Amniotic epithelial cell (primary cell): ENCODE measurements at regions not wholly inside any gene's neighbourhood (a gene's known extent, or its start where the extent isn't known, plus 50 kb on each side); places are given as distances from the start of the nearest gene placed in this dataset.

Experiments
- DNase-seq: peaks from one replicate; pipeline ENCODE4 v3.0.0-alpha.2; 2010; ENCODE audit warnings: low read depth

DNA sequence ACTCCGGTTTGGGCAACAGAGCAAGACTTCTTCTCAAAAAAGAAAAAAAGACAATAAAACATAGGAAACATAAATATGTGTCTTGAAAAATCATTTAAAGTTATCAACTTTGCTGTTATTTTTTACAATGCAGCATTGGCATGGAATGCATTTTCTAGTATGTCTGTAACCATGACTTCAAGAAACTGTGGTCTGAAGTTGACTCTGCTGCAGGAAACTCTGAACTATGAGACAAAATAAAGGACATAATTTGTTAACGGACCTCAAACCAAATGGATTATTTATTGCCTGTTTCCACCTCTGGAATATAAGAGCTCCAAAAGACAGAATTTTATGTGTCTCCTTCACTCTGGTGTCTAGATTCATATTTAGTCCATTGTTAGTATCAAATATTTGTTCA lies 79.1 kb downstream of the TRIB2 start:
- DNase-seq, result no peak

DNA sequence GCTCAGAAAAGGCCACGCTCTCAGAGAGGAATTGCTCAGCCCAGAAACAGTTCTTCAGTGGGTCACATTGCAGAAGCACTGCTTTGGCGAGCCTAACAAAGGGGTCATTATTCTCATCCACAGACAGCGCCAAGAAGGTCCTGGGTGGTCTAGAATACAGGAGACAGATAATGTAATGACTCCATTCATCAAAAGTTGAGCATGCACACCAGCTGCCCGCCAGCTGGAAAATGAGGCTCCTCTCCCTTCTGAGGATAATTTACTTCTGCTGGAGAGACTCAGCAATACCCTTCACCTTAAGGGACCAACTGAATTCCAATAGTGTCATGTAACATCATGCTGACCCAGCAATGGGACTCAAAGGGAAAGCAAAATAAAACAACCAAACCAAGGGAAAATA lies 79.9 kb downstream of the TRIB2 start:
- DNase-seq, result no peak

DNA sequence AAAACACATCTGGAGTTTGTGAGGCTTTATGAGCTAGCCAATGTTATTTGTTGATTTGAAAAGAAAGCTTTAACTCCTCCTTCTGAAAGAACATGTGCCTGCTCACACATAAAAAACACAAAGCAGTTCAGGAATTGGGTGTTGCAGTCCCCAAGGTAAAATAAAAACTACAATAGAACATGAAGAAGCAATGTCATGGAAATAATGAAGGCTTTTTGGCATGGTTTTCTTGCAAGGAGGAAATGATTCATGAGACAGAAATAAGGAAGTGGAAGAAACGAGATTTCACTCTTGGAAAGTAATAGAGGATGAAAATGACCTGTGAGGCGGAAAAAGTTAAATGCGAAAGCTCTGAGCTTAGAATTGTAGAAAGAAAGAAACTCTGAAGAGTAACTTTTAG lies 81.1 kb downstream of the TRIB2 start:
- DNase-seq, result no peak

DNA sequence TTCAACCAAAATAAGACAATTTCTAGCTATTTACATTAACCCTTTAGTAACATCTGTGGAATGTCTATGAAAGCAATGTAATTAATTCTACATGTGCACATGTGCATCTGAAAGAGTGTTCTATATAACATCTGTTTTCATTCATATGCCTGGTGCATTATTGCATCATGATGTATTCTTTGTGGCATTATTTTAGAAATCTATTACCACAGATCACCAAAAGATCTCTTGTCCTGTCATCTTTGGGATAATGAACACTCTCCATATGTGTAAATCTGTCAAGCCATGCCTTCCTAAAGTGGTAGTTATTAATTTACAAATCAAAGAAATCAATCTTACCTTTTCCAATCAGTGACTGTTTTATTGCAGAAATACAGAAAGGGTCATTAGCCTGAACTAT lies 86.9 kb downstream of the TRIB2 start:
- DNase-seq, result no peak

DNA sequence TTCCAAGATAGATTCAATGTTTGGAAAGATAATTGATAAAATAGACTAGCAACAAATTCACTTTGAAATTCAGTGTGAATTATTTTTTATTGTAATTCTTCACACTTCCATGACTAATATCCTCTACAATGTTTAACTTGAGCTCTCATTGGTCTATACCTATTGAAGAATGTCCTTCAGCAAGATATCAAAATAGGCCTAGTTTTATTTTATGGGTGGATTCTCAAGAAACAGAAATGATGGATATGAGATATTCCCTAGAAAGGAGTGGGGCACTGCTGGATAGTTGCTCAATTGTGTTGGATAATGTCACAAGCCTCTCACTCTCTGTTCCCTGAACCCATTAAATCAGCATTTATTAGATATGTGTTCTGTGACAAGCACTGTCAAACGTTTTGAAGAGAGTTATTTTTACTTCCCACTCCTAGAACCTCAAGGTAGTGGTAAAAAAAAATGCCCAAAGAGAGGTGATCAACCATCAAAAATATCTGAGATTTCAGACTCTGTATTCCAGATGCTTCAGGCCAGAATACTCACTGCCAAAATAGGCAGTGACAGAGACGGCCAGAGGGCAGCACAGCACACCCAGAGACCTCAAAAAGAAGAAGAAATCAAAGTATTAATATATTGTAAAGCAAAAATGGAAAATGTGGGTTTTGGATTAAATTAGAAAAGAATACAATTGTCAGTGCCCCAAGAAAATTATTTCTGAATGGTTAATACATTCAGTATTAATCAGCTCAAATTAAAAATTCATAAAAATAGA lies 87.5 kb downstream of the TRIB2 start:
- DNase-seq, result no peak

DNA sequence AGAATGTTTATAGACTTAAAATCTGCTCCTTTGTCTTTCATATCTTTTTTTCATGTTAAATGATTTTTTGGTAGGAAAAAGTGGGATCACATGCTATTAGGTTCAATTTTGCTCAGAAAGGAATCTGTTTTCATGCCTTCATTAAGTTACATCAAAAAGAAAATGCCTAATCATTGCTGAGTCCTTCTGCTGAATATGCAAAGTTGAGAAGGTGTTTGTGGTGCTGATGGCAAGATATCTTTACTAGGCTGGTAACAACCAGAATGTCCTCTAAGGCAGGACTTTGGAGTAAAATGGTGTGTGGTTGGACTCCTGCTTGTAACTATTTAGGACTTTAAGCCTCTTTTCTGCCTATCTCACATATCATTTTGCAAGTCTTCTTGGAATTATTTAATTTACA lies 88.3 kb downstream of the TRIB2 start:
- DNase-seq, result no peak

DNA sequence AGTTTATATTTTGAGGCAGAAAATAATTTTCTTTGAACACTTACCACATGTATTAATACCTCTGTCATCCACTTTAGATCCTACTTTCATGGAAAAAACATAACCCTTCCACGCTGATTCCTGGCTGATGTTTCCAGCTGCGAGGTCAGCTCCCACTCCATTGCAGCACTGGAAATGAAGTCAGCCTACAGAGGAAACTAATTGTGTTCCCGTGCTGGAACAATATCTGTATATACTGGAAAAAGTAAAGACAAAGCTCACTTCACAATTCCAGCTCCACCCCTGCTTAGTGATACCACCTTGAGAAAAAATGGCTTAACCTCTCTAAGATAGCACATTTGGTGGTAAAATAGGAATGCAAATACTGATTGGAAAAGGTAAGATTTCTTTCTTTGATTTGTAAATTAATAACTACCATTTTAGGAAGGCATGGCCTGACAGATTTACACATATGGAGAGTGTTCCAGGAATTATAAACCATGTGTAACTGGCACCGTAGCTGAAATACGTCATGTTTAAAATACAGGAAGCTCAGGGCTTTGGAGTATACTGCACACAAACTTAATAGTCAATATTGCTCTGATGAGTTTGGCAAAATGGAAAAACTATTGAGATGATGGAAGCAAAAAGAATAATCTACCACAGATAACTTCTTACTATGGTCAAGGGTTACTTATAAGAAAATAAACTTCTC lies 90.0 kb downstream of the TRIB2 start:
- no peak for DNase-seq

DNA sequence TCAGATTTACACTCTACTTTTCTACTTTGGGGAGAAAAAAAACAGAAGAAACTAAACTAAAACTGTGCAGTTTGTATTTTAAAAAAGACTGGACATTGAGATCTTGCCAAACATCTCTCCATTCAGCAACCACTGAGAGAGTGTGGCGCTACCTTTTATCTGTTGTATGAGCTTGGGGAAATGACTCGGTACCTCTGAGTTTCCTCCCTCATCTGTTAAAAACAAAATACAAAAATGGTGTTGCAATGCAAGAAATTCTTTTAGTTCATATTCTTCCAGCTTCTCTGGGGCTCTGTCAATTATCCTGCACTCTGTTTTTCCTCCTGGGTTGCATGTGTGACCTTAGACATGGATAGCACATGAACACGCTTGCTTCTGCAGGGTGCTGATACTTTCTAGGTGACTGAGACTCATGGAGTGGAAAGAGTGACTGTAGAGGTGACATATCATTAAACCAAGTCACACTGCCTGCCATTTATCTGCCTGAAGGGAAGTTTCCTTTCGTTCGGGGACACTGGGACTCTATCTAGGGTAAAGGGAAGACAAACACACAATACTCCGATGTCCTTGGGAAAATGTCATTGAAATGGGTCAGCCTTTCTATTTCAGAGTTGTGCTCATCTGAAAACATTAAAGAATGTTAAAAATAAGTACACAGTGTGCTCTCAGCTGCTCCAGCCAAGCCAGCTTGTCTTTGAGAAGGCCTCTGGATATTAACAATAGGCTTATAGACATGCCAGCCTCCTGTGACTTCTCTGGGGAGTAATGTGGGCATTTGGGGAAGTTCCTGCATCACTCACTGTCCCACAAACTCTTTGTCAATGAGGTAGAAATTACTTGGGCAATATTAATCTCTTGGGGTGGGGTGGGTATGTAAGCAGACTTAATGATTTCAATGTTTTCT lies 91.4 kb downstream of the TRIB2 start:
- DNase-seq, result peak; percentile 49

DNA sequence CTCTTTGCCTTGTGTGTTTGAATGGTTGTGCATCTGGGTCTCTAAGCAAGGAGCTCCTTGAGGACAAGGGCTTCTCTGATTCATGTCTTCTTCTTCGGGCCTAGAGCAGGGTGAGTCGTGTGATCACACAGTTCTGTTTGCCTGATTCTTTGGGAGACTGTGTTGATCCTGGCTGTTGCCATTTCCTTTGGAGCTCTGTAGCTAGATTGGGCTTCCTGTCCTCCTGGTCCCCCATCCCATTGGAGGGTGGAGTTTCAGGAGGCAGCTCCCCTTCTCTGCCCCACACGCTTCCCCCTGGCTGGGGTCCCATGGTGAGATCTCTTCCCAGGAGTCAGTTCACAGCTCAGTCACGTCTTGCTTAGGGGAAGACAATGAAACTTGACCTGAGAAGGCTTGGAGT lies 92.8 kb downstream of the TRIB2 start:
- DNase-seq, result no peak

DNA sequence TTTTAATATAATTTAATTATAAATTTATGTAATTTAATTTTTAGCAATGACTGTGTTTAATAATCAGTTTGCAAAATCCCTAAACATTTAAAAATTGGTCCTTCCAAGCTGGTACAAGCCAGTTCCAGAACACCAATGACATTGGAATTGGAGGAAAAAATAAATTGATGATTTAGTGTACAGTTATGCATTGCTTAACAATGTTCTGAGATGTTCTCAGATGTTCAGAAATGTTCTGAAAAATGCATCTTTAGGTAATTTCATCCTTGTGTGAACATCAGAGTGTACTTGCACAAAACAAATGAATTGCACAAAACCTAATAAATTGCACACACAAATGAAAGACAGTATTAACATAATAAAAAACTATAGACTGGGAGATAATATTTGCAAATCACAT lies 95.2 kb downstream of the TRIB2 start:
- no peak for DNase-seq

DNA sequence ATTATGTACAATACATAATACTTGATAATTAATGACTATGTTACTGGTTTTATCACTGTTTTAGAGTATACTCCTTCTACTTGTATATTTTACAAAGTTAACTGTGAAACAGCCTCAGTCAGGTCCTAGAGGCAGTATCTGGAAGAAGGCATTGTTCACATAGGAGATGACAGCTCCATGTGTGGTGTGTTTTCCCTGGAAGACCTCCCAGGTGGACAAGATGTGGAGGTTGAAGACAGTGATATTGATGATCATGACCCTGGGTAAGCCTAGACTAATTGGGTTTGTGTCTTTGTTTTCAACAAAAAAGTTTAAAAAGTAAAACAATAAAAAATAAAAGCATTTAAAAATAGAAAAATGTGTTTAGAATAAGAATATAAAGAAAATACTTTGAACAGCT lies 96.4 kb downstream of the TRIB2 start:
- no peak for DNase-seq

DNA sequence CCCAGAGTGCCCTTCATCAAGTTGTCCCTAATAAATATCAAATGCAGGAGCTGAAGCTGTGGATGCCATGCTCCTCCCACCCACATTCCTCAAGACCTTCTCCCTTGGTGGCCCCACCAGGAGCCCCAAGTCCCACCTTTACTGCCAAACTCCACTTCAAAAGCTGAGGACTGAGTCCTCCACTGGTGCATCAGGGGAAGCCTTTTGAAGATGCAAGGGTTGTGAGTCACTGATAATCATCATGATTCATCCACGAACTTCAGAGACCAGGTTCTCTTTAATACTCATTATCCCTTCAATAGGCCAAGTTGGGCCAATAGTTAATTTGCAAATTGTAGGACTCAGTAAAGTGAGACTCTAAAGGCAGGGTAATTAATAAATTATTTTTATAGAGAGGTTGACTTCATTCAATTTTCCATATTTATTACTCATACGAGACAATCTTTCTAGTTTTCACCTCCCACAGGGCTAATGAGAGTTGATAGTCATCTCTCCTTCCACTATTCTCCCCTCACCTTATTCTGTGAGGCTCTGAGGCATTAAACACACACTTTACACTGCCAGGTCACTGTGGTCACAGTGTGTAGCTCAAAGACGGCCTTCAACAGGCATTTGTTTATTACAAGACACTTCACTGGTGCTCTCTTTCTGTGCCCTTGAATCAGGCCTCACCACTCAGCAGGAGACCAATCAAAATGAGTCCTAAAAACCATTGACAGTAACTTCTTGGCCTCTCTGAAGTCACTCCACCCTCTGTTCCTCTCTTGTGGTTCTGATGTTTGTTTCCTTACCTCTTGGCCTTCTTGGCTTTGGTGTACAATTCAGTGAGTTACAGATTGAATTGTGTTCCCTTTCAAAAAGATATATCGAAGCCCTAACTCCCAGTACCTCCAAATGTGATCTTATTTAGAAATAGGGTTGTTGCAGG lies 99.9 kb downstream of the TRIB2 start:
- peak; percentile 80 for DNase-seq

DNA sequence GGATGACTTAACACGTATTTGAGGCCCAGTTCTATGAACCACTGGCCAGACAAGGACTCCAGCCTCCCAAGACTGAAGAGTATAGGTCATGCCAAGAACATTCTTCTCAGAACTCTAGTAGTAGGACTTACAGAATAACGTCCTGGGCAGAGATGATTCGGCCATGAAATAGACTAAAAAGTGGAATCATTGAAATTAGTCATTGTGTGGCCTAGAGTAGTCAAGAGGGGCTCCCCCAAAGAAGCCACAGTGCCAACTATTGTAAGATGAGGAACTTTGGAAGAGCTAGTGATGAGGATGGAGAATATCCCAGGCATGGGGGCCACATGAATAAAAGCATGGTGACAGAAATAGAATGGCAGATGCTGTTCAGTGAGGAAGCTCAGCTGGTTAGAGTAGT lies 101.1 kb downstream of the TRIB2 start:
- DNase-seq, result no peak

DNA sequence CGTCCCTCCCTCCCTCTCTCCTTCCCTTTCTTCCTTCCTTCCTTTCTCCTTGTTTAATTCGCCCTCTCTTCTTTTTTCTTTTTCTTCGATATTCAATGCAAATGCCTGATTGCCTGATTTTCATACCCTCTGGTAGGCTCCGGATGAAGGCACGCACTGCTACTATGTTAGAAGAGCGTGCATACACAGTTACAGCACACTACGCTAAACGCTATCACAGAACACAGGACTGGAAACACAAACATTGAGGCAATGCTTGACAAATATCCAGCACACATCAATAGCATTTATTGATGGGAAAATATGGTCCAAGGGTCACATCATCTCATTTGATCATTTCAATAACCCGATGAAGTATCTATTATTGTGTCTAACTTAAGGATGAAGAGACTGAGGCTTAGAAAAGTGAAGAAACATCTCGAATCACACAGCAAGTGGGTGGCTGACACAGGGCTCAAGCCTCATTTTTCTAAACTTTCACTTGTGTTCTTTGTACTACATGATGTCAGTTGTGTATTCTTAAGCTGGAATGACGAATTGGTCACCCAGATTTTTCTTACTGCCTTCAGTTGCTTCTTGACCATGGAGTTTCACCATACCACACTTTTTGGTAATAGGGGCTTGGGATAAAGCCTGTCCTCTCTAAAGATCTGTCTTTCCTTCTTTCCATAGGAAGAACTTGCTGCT lies 101.8 kb downstream of the TRIB2 start:
- DNase-seq, result no peak

DNA sequence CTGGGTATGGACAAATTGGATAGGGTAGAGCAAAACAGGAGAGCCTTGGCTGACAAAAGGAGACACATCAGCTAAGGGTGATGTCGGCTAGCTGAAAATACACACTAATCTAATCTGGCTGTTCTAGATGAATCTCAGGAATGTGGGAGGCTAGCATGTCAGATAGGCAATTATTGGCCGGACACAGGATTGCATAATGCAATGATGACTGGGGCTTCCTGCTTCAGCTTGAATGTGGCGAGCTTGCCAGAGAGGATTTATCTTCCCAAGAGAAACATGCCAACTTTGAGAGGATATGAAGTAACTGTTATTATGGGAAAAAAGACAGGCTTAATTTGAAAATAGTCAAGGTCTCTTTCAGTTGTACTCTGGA lies 102.4 kb downstream of the TRIB2 start:
- DNase-seq, result peak; percentile 100

DNA sequence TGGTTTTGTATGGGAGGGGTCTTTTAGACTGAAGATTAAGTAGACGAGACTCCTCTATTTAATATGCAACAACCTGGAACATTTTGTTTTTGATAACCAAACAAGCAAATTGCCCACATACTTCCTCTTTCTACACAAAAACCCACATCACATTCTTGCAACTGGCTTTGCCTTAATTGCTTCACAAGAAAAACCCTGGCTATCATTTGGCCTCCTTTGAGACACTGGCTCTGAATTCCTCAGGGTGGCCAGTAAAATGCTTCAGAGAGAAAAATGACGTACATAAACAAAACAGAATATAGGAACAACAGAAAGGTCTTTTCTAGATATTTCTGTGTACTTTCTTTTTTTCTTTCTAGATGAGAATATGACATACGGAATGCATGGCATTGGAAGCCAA lies 103.0 kb downstream of the TRIB2 start:
- DNase-seq, result peak; percentile 97

DNA sequence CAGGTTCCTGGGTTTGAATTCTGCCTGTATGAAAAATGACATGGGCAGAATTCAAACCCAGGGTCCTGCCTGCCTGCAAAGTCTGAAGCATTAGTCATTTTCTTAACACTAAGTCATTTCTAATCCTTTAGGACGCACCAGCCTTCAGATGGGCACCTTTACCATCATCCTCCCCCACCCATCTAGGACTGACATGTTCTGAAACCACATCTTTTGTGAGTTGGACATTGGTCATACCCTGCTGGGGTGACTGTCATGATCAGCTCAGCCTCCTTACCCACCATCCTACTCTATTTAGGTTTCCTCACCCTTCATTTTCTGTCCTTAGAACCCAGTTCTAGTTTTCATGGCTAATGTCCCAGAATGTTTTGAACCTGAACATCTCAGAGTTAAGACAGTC lies 104.9 kb downstream of the TRIB2 start:
- no peak for DNase-seq

DNA sequence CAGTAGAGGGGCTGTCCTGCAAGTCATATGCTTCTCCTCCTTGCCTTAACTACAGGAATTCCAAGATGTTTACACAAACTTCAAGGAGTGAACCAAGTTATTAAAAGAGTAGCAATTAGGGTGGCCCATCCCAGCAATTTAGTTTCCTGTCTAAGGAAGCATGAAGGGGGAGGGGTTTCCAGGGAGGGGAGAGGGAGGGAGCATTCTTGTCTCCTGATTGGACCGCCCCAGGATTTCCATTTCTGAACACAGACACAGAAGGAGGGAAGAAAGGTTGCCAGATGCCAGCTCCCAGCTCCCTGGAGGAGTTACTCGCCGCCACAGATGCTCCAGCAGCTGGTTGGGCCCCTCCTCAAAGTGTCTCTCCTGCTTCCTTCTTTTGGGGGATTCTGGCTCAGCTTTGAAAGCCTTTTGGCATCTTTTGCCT lies 107.6 kb downstream of the TRIB2 start:
- DNase-seq, result peak; percentile 44

DNA sequence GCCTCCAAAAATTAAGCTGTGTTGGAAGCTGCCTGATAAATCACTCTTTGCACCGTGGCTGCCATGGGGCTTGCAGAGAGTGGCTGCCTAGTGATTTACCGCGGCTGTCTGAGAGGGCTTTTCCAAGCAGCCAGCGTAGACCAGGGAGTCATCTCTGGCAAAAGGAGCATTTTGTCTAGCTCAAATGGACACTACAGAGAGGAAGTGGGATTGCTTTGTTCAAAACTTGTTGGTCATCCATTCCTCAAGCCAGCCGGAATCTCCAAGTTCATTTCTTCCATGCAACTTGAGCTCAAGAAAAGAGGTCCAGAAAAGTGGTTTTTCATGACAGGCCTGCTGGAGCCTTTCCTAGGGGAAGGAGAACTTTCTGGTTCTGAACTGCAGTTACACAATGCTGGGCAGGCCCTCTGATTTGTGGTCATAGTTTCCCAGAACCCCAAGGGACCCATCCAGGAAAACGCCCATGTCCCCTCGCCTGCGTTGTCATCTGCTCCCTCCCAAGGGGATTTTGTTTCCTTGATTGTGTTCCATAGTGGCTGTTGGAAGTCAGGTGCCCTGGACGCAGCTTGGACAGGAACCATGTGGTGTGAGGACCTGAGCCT lies 108.1 kb downstream of the TRIB2 start:
- DNase-seq, result no peak

DNA sequence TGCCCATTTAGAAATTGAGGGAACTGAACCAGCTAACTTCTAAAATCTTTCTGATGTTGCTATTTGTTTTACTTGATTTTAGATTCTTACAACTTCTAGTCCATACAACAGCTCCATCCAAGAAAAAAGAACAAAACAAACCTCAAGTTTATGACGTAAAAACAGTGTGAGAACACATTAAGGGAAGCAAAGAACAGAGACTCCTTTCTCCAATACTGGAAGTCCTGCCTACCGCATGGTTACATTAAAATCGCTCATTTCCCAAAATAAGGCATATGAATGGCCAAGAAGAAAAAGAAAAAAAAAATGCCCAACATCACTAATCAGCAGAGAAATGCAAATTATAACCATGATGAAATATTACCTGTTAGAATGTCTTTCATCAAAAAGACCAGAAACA lies 110.0 kb downstream of the TRIB2 start:
- DNase-seq, result no peak

DNA sequence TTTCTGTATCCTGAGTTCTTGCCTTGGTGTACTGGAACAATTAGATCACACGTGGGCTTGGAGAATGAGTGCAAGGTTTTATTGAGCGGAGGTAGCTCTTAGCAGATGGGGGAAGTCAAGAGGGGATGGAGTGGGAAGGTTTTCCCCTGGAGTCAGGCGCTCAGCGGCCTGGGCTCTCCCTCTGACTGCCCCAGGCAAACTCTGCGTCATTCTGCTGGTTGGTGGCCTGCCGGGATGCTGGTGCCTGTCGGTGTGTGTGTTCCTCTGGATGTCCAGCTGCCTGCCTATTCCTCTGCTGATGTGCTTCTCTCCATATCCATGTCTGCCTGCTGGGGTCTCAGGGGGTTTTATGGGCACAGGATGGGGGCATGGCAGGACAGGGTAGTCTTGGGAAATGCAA lies 111.0 kb downstream of the TRIB2 start:
- no peak for DNase-seq
